Kidney epithelial cell (primary cell): ENCODE measurements at regions not wholly inside any gene's neighbourhood (a gene's known extent, or its start where the extent isn't known, plus 50 kb on each side); places are given as distances from the start of the nearest gene placed in this dataset.
A peak's percentile ranks its signal among the peaks of the same experiment; 100 is the strongest.

Experiments used
- DNase-seq: peaks from one replicate; pipeline ENCODE4 v3.0.0-alpha.2; 2010; ENCODE audit warnings: low read depth
- H3K27me3 ChIP-seq: 2 replicates; pipeline ENCODE4 v1.6.0; 2011; ENCODE audit warnings: low read length; ENCODE audit not compliant: control insufficient read depth, insufficient read depth
- H3K36me3 ChIP-seq: 2 replicates; pipeline ENCODE4 v1.5.1; 2011; ENCODE audit warnings: low read length; ENCODE audit not compliant: control insufficient read depth, insufficient read depth
- H3K4me3 ChIP-seq: 2 replicates; pipeline ENCODE4 v1.5.1; 2011; ENCODE audit warnings: low read depth, mild to moderate bottlenecking, control low read depth, low read length
- CTCF ChIP-seq: IDR thresholded peaks from 2 replicates; pipeline ENCODE4 v1.5.1; 2011; ENCODE audit warnings: mild to moderate bottlenecking, moderate library complexity, low read length, control low read depth, inconsistent platforms; ENCODE audit not compliant: insufficient read depth, poor library complexity, severe bottlenecking

GRCh38 chr11:106497822-106498221, 420.4 kb downstream of the AASDHPPT start:
- DNase-seq: no peak
- no peaks in the 10 kb centered on the region for H3K36me3 ChIP-seq
- no peaks in the 10 kb centered on the region for H3K27me3 ChIP-seq
- H3K4me3 ChIP-seq: no peak overlapping the region
- no peak for TF ChIP-seq CTCF

GRCh38 chr11:106503901-106504300, 426.4 kb downstream of the AASDHPPT start:
- Histone ChIP-seq H3K27me3 (no peaks in the 10 kb centered on the region), H3K4me3 (no peak overlapping the region), H3K36me3 (no peaks in the 10 kb centered on the region)
- DNase-seq: peak; percentile 48
- no peak for TF ChIP-seq CTCF

- no peak for DNase-seq
- no peak for TF ChIP-seq CTCF
- Histone ChIP-seq H3K36me3 (no peaks in the 10 kb centered on the region), H3K4me3 (no peak overlapping the region), H3K27me3 (no peaks in the 10 kb centered on the region)
Observed at GRCh38 chr11:106507645-106508306, 430.3 kb downstream of the AASDHPPT start.

- H3K27me3 ChIP-seq: no peaks in the 10 kb centered on the region
- no peak overlapping the region for H3K4me3 ChIP-seq
- H3K36me3 ChIP-seq: no peaks in the 10 kb centered on the region
- no peak for DNase-seq
- no peak for TF ChIP-seq CTCF
Observed at GRCh38 chr11:106514706-106515105, 437.2 kb downstream of the AASDHPPT start.

GRCh38 chr11:106517426-106517825, 440.0 kb downstream of the AASDHPPT start:
- Histone ChIP-seq H3K4me3 (no peak overlapping the region), H3K36me3 (no peaks in the 10 kb centered on the region), H3K27me3 (no peaks in the 10 kb centered on the region)
- no peak for DNase-seq
- no peak for TF ChIP-seq CTCF
